SU-DHL-6 (cell line): ENCODE measurements at regions not wholly inside any gene's neighbourhood (a gene's known extent, or its start where the extent isn't known, plus 50 kb on each side); places are given as distances from the start of the nearest gene placed in this dataset.

Source experiments
- H2AFZ ChIP-seq: fragments of 200-600 bp; sonication (generic); 2 replicates; pipeline ENCODE4 v1.6.1; 2014; ENCODE audit warnings: low read depth, mild to moderate bottlenecking, moderate library complexity, mixed read lengths, antibody characterized with exemption, low read length; ENCODE audit not compliant: severe bottlenecking
- H3F3A ChIP-seq: fragments of 200-600 bp; shearing (Covaris generic); 2 replicates; pipeline ENCODE4 v1.6.0; 2016; ENCODE audit warnings: antibody characterized with exemption, mild to moderate bottlenecking; ENCODE audit not compliant: insufficient read depth
- H3K27ac ChIP-seq: fragments of 200-600 bp; sonication (generic); 2 replicates; pipeline ENCODE4 v1.5.1; 2016; ENCODE audit warnings: low read depth, mild to moderate bottlenecking, low read length, moderate library complexity, mixed read lengths
- H3K27me3 ChIP-seq: fragments of 200-600 bp; sonication (generic), shearing (Covaris generic); 2 replicates; pipeline ENCODE4 v1.6.0; 2014; ENCODE audit warnings: mild to moderate bottlenecking, low read length
- H3K36me3 ChIP-seq: fragments of 200-600 bp; sonication (generic); 2 replicates; pipeline ENCODE4 v1.6.1; 2014; ENCODE audit warnings: mild to moderate bottlenecking, low read length, mixed read lengths
- H3K4me2 ChIP-seq: fragments of 300-600, 200-600 bp; shearing (Covaris generic), sonication (generic); 2 replicates; pipeline ENCODE4 v1.6.0; 2014; ENCODE audit warnings: low read length, low read depth, mild to moderate bottlenecking; ENCODE audit not compliant: poor library complexity, severe bottlenecking
- H3K4me3 ChIP-seq: fragments of 200-600 bp; sonication (generic); 2 replicates; pipeline ENCODE4 v1.5.1; 2014; ENCODE audit warnings: antibody characterized with exemption, low read length, mild to moderate bottlenecking, mixed read lengths; ENCODE audit not compliant: insufficient read depth, poor library complexity, severe bottlenecking
- H3K79me2 ChIP-seq: fragments of 200-600 bp; sonication (generic); 2 replicates; pipeline ENCODE4 v1.6.1; 2014; ENCODE audit warnings: mild to moderate bottlenecking, low read length, moderate library complexity; ENCODE audit not compliant: insufficient read depth
- H3K9ac ChIP-seq: fragments of 200-600 bp; sonication (generic); 2 replicates; pipeline ENCODE4 v1.7.0; 2014; ENCODE audit warnings: mild to moderate bottlenecking, low read length
- H3K9me2 ChIP-seq: fragments of 200-600 bp; sonication (generic); replicated peaks from 2 replicates; pipeline ENCODE4 v1.6.1; 2014; ENCODE audit warnings: low read length; ENCODE audit not compliant: insufficient read depth
- H3K9me3 ChIP-seq: fragments of 200-600 bp; sonication (generic); 2 replicates; pipeline ENCODE4 v1.6.1; 2014; ENCODE audit warnings: low read length, mixed read lengths; ENCODE audit not compliant: insufficient read depth
- H4K20me1 ChIP-seq: fragments of 200-600 bp; sonication (generic); 2 replicates; pipeline ENCODE4 v1.6.1; 2014; ENCODE audit warnings: low read depth, mild to moderate bottlenecking, antibody characterized with exemption, low read length, moderate library complexity, mixed read lengths
- EZH2phosphoT487 ChIP-seq: fragments of 200-600 bp; sonication (generic), shearing (Covaris generic); conservative IDR thresholded peaks from 2 replicates; pipeline ENCODE4 v1.6.1; 2018; ENCODE audit warnings: mild to moderate bottlenecking, antibody characterized with exemption, low read length, moderate library complexity, mixed read lengths
- TF ChIP-seq, protein P1 (sequence below): fragments of 200-600 bp; sonication (generic); IDR thresholded peaks from one replicate; pipeline ENCODE4 v1.5.1; 2017; ENCODE audit warnings: antibody characterized with exemption, mild to moderate bottlenecking, low read length, moderate library complexity; ENCODE audit not compliant: insufficient read depth, poor library complexity, severe bottlenecking

DNA sequence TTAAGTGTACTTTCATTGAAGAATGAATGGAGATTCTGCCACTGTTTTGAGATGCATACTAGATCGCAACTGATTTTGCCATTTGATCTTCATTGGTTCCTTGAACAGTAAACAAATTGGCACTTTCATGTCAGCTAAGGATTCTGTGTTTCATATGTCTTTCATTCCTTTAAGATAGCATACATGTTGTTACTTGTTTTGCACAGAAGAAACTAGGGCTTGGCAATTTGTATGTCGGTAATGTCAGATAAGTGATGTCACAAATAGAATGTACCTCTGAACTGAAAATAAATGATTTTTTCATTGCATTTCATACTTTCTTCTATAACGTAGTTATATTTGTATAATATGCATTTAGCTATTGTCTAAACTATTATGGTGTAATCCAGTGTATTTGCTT is 73.2 kb upstream of the TENM3 start:
- H2AFZ ChIP-seq, result no peak overlapping the region
- H3K4me3 ChIP-seq, result no peak overlapping the region
- H3K79me2 ChIP-seq, result no peaks in the 10 kb centered on the region
- no peak for TF ChIP-seq EZH2phosphoT487
- TF ChIP-seq, protein P1, sequence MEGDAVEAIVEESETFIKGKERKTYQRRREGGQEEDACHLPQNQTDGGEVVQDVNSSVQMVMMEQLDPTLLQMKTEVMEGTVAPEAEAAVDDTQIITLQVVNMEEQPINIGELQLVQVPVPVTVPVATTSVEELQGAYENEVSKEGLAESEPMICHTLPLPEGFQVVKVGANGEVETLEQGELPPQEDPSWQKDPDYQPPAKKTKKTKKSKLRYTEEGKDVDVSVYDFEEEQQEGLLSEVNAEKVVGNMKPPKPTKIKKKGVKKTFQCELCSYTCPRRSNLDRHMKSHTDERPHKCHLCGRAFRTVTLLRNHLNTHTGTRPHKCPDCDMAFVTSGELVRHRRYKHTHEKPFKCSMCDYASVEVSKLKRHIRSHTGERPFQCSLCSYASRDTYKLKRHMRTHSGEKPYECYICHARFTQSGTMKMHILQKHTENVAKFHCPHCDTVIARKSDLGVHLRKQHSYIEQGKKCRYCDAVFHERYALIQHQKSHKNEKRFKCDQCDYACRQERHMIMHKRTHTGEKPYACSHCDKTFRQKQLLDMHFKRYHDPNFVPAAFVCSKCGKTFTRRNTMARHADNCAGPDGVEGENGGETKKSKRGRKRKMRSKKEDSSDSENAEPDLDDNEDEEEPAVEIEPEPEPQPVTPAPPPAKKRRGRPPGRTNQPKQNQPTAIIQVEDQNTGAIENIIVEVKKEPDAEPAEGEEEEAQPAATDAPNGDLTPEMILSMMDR, result no peak
- H3K27me3 ChIP-seq, result no peaks in the 10 kb centered on the region
- H3K9me2 ChIP-seq, result no peaks in the 10 kb centered on the region
- H3K9me3 ChIP-seq, result no peaks in the 10 kb centered on the region
- H3K9ac ChIP-seq, result no peak overlapping the region
- H3K36me3 ChIP-seq, result no peaks in the 10 kb centered on the region
- H3F3A ChIP-seq, result no peaks in the 10 kb centered on the region
- H3K27ac ChIP-seq, result no peak overlapping the region
- H4K20me1 ChIP-seq, result no peaks in the 10 kb centered on the region
- no peak overlapping the region for H3K4me2 ChIP-seq

- H3K9me2 ChIP-seq, result no peaks in the 10 kb centered on the region
- no peaks in the 10 kb centered on the region for H4K20me1 ChIP-seq
- H3K27me3 ChIP-seq, result no peaks in the 10 kb centered on the region
- H2AFZ ChIP-seq, result no peak overlapping the region
- H3K9ac ChIP-seq, result no peak overlapping the region
- no peak overlapping the region for H3K27ac ChIP-seq
- H3K79me2 ChIP-seq, result no peaks in the 10 kb centered on the region
- H3K4me3 ChIP-seq, result no peak overlapping the region
- H3K36me3 ChIP-seq, result no peaks in the 10 kb centered on the region
- no peak overlapping the region for H3K4me2 ChIP-seq
- H3K9me3 ChIP-seq, result no peaks in the 10 kb centered on the region
- H3F3A ChIP-seq, result no peaks in the 10 kb centered on the region
- TF ChIP-seq EZH2phosphoT487, result no peak
- TF ChIP-seq, protein P1, result no peak
Measured at GRCh38 chr4:182170417-182170935, 72.7 kb upstream of the TENM3 start.

DNA sequence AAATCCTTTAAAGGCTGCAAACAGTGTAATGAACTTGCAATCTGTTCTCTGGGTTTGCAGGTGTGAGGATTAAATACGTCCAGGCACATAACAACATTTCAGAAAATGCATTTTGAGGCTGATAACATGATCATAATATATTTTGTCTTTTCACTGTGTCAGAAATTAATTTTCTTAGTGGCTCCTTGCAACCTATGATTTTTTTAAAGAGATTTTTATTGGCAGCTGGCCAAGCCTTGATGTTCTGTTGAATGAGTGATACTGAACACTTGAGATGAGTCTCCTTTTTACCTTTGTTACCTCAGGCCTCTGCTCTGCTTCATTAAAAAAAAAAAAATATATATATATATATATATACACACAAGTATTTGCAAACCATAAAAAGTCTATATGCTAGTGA is 68.2 kb upstream of the TENM3 start:
- no peaks in the 10 kb centered on the region for H3K36me3 ChIP-seq
- H3K9me2 ChIP-seq, result no peaks in the 10 kb centered on the region
- H3K9ac ChIP-seq, result no peak overlapping the region
- H3K4me2 ChIP-seq, result no peak overlapping the region
- no peak overlapping the region for H3K4me3 ChIP-seq
- H2AFZ ChIP-seq, result no peak overlapping the region
- H4K20me1 ChIP-seq, result no peaks in the 10 kb centered on the region
- no peaks in the 10 kb centered on the region for H3K27me3 ChIP-seq
- no peaks in the 10 kb centered on the region for H3F3A ChIP-seq
- H3K79me2 ChIP-seq, result no peaks in the 10 kb centered on the region
- no peaks in the 10 kb centered on the region for H3K9me3 ChIP-seq
- TF ChIP-seq, protein P1, result no peak
- no peak for TF ChIP-seq EZH2phosphoT487
- H3K27ac ChIP-seq, result no peak overlapping the region
